DND-41 (cell line): ENCODE measurements at regions not wholly inside any gene's neighbourhood (a gene's known extent, or its start where the extent isn't known, plus 50 kb on each side); places are given as distances from the start of the nearest gene placed in this dataset.

Experiments used
- ATAC-seq: fragments of 200-7000 bp; cut with Tn5 transposase; 3 replicates; pipeline ENCODE4 v1.9.1; 2021; ENCODE audit warnings: low read depth; ENCODE audit not compliant: insufficient read depth
- DNase-seq: peaks from one replicate; pipeline ENCODE4 v3.0.0-alpha.2; 2020
- H2AFZ ChIP-seq: 2 replicates; pipeline ENCODE4 v1.6.0; 2012; ENCODE audit warnings: low read depth, low read length
- H3K27ac ChIP-seq: 2 replicates; pipeline ENCODE4 v1.5.1; 2012; ENCODE audit warnings: low read length, inconsistent platforms
- H3K27me3 ChIP-seq: fragments of 200-600 bp; sonication (generic); 2 replicates; pipeline ENCODE4 v1.6.0; 2012; ENCODE audit warnings: low read length, mild to moderate bottlenecking, inconsistent platforms; ENCODE audit not compliant: insufficient read depth, poor library complexity
- H3K36me3 ChIP-seq: 2 replicates; pipeline ENCODE4 v1.5.1; 2012; ENCODE audit warnings: low read length, inconsistent platforms; ENCODE audit not compliant: insufficient read depth
- H3K4me1 ChIP-seq: 2 replicates; pipeline ENCODE4 v1.5.1; 2012; ENCODE audit warnings: mild to moderate bottlenecking, low read length; ENCODE audit not compliant: insufficient read depth
- H3K4me2 ChIP-seq: 2 replicates; pipeline ENCODE4 v1.6.0; 2012; ENCODE audit warnings: mild to moderate bottlenecking, moderate library complexity, low read length, inconsistent platforms; ENCODE audit not compliant: insufficient read depth
- H3K4me3 ChIP-seq, 2 experiments: fragments of 200-600 bp in 1 of 2; shearing (Covaris generic) in 1 of 2; 2 replicates each; pipeline ENCODE4 v1.5.1; 2012 to 2016; ENCODE audit warnings: inconsistent platforms in 2 of 2, low read length in 2 of 2, mild to moderate bottlenecking in 2 of 2, low read depth in 1 of 2, moderate library complexity in 1 of 2
- H3K79me2 ChIP-seq: 2 replicates; pipeline ENCODE4 v1.6.0; 2012; ENCODE audit warnings: low read length, inconsistent platforms; ENCODE audit not compliant: insufficient read depth
- H3K9ac ChIP-seq: 2 replicates; pipeline ENCODE4 v1.6.0; 2012; ENCODE audit warnings: low read depth, mild to moderate bottlenecking, inconsistent platforms, low read length, moderate library complexity
- H3K9me3 ChIP-seq: 2 replicates; pipeline ENCODE4 v1.5.1; 2012; ENCODE audit warnings: low read length, moderate library complexity, mild to moderate bottlenecking, inconsistent platforms; ENCODE audit not compliant: insufficient read depth, severe bottlenecking
- H4K20me1 ChIP-seq: 2 replicates; pipeline ENCODE4 v1.6.0; 2012; ENCODE audit warnings: low read length; ENCODE audit not compliant: insufficient read depth
- EZH2 ChIP-seq: IDR thresholded peaks from 3 replicates; pipeline ENCODE4 v1.6.1; 2012; ENCODE audit warnings: borderline replicate concordance, low read depth, mild to moderate bottlenecking, moderate library complexity, low read length, inconsistent platforms; ENCODE audit not compliant: severe bottlenecking
- TF ChIP-seq, protein P1 (sequence below): IDR thresholded peaks from 2 replicates; pipeline ENCODE4 v1.5.1; 2012; ENCODE audit warnings: borderline replicate concordance, low read length, moderate library complexity, mild to moderate bottlenecking; ENCODE audit not compliant: poor library complexity, severe bottlenecking; ENCODE audit errors: extremely low read depth

DNA sequence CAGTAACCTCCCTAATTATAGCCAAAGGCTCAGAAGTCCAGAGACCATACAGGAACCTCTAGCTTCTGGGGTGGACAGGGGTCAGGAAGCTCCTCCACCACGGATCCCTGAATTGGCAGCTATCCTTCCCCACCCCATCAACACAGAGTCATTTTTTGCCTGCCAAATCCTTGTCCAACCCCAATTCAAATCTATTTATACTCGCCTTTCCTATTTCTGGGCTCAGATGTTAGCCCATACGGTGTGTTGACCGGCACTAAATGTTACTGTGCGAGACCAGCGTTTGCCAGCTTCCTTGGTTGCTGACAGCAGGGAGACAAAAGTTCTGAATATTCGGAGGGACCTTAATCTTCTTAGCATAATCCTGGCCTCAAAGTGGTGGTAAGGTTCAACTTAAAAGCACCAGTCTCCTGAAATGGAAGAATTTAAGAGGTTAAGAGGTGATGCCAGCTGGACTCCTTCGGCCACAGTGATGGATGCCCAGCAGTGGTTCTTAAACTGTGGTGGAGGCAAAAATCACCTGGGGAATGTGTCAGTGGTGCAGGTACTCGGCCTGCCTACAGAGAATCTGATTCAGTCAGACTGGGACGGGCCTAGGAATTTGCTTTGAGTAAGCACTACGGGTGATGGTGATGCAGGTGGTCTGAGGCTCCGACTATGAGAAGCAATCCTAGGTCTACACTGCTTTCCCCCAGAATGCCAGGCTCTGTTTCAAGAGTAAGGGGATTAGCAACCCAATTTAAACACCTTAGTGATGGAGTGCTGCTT is 204.8 kb upstream of the MEF2C start:
- ATAC-seq (no peak), DNase-seq (no peak)
- Histone ChIP-seq H3K9ac (no peak overlapping the region), H2AFZ (no peak overlapping the region), H3K27ac (no peak overlapping the region), H4K20me1 (no peaks in the 10 kb centered on the region), H3K4me2 (no peak overlapping the region), H3K36me3 (no peaks in the 10 kb centered on the region), H3K27me3 (no peaks in the 10 kb centered on the region), H3K79me2 (no peaks in the 10 kb centered on the region), H3K4me3 (no peak overlapping the region), H3K4me1 (no peaks in the 10 kb centered on the region), H3K9me3 (no peaks in the 10 kb centered on the region)
- TF ChIP-seq EZH2, result no peak
- TF ChIP-seq, protein P1, sequence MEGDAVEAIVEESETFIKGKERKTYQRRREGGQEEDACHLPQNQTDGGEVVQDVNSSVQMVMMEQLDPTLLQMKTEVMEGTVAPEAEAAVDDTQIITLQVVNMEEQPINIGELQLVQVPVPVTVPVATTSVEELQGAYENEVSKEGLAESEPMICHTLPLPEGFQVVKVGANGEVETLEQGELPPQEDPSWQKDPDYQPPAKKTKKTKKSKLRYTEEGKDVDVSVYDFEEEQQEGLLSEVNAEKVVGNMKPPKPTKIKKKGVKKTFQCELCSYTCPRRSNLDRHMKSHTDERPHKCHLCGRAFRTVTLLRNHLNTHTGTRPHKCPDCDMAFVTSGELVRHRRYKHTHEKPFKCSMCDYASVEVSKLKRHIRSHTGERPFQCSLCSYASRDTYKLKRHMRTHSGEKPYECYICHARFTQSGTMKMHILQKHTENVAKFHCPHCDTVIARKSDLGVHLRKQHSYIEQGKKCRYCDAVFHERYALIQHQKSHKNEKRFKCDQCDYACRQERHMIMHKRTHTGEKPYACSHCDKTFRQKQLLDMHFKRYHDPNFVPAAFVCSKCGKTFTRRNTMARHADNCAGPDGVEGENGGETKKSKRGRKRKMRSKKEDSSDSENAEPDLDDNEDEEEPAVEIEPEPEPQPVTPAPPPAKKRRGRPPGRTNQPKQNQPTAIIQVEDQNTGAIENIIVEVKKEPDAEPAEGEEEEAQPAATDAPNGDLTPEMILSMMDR, result no peak

DNA sequence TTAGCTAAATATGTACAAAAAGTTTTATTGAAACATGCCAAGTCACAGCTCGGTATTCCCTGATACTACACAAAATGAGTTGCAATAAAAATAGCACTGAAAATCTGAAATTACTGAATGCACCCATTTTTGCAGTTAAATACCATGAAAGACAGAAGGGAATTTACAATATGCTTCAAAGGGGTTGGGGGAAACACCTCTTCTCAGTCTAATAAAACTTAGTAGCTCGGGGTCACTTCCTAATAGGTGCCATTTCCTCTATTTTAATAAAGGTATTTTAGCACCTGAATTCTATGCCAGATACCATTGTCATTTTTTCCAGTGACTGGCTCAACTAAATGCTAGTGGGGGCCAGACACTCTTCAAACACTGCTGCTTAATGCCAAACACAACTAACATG is 204.1 kb upstream of the MEF2C start:
- TF ChIP-seq, protein P1, result no peak
- TF ChIP-seq EZH2, result no peak
- H3K36me3 ChIP-seq, result no peaks in the 10 kb centered on the region
- no peaks in the 10 kb centered on the region for H4K20me1 ChIP-seq
- no peak overlapping the region for H3K27ac ChIP-seq
- H3K27me3 ChIP-seq, result no peaks in the 10 kb centered on the region
- DNase-seq (no peak), ATAC-seq (no peak)
- no peaks in the 10 kb centered on the region for H3K79me2 ChIP-seq
- H3K9me3 ChIP-seq, result no peaks in the 10 kb centered on the region
- H3K4me3 ChIP-seq, result no peak overlapping the region
- no peak overlapping the region for H3K9ac ChIP-seq
- no peak overlapping the region for H3K4me2 ChIP-seq
- H3K4me1 ChIP-seq, result no peaks in the 10 kb centered on the region
- no peak overlapping the region for H2AFZ ChIP-seq

DNA sequence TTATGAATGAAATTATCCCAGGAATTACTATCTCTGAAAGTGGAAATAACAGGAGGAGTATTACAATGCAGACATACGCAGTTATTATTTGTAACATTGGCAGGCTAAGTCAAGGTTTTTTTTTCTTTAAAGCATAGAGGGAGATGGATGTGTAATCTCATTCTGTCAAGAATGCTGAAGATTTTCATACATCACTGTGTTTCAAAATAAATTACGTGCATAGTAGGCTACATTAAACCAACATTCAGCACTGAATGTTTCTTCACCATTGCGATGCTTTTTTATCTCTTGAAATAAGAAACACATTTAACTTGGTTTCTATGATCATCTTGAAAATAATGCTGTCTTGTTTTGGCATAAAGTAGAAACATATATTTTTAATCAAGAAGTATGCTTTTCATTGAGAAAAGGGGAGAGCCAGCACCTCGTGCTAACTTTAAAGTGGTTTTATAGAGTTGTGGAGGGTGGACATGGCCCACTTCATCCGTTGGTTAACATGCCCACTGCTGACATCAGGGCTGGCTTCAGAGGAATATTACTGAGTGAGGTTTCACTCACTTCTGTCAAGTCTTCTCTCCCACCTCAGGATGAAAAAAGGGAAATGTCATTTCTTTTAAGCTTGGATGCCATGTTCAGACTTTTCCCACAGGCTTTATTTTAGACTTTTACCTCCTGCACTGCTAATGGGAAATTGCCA is 203.6 kb upstream of the MEF2C start:
- no peak overlapping the region for H3K4me2 ChIP-seq
- no peak overlapping the region for H2AFZ ChIP-seq
- no peak for ATAC-seq

More for the DNA sequence above, 203.6 kb upstream of the MEF2C start:
- Histone ChIP-seq H4K20me1 (no peaks in the 10 kb centered on the region), H3K27ac (no peak overlapping the region), H3K9me3 (no peaks in the 10 kb centered on the region), H3K9ac (no peak overlapping the region), H3K4me3 (no peak overlapping the region), H3K36me3 (no peaks in the 10 kb centered on the region), H3K79me2 (no peaks in the 10 kb centered on the region), H3K4me1 (no peaks in the 10 kb centered on the region), H3K27me3 (no peaks in the 10 kb centered on the region)
- TF ChIP-seq, protein P1, result no peak
- no peak for TF ChIP-seq EZH2
- DNase-seq, result no peak
